Lung (tissue), 11 donors: ENCODE measurements at regions not wholly inside any gene's neighbourhood (a gene's known extent, or its start where the extent isn't known, plus 50 kb on each side); places are given as distances from the start of the nearest gene placed in this dataset.

Experiments used
- ATAC-seq: fragments of 200-7000 bp; cut with Tn5 transposase; one replicate; pipeline ENCODE4 v1.9.1; 2020; ENCODE audit warnings: moderate number of reproducible peaks; ENCODE audit not compliant: insufficient read depth, low FRiP score
- DNase-seq, 3 donors: peaks; one replicate each; pipeline ENCODE4 v3.0.0-alpha.2; 2013 to 2017
- H3K27ac ChIP-seq, 2 donors: one replicate each; pipeline ENCODE4 v1.5.1; 2013; ENCODE audit warnings: mild to moderate bottlenecking in 2 of 2, moderate library complexity in 2 of 2, control low read depth in 1 of 2, inconsistent platforms in 1 of 2, low read depth in 1 of 2, low read length in 1 of 2
- H3K27me3 ChIP-seq, 3 donors: one replicate each; pipeline ENCODE4 v1.5.1; 2013; ENCODE audit warnings: low read length in 2 of 3; ENCODE audit not compliant: control insufficient read depth in 3 of 3, insufficient read depth in 3 of 3
- H3K36me3 ChIP-seq, 4 donors: one replicate each; pipeline ENCODE4 v1.5.1; 2013; ENCODE audit warnings: low read length in 4 of 4, mild to moderate bottlenecking in 1 of 4, moderate library complexity in 1 of 4; ENCODE audit not compliant: control insufficient read depth in 4 of 4, insufficient read depth in 4 of 4
- H3K4me1 ChIP-seq, 5 donors: one replicate each; pipeline ENCODE4 v1.5.1; 2013; ENCODE audit warnings: low read length in 5 of 5, mild to moderate bottlenecking in 2 of 5, moderate library complexity in 1 of 5; ENCODE audit not compliant: control insufficient read depth in 5 of 5, insufficient read depth in 5 of 5
- H3K4me3 ChIP-seq: one replicate; pipeline ENCODE4 v1.5.1; 2013; ENCODE audit warnings: mild to moderate bottlenecking, control low read depth, moderate library complexity
- H3K9ac ChIP-seq, 2 donors: one replicate each; pipeline ENCODE4 v1.5.1; 2013; ENCODE audit warnings: low read length in 2 of 2, control low read depth in 1 of 2; ENCODE audit not compliant: insufficient read depth in 1 of 2
- H3K9me3 ChIP-seq, 4 donors: one replicate each; pipeline ENCODE4 v1.5.1; 2013; ENCODE audit warnings: low read length in 3 of 4, mild to moderate bottlenecking in 1 of 4, moderate library complexity in 1 of 4; ENCODE audit not compliant: control insufficient read depth in 4 of 4, insufficient read depth in 3 of 4
- WGBS, 2 donors: extraction: QIAGEN DNeasy Blood & Tissue Kit; methylation state at CpG; one replicate each; pipeline ENCODE4 v1.1.7; 2013; 5-methylcytosine and 5-hydroxymethylcytosine counted together
- TF ChIP-seq, protein P1 (sequence below): IDR thresholded peaks from 2 replicates; pipeline ENCODE4 v1.5.1; 2012; ENCODE audit warnings: mild to moderate bottlenecking; ENCODE audit errors: control extremely low read depth, extremely low read depth
- donor health status: control.
- donor health status: control.
- donor health status: Bipolar disorder and iron deficiency.
- donor health status: healthy.
- donor health status: DM: yes; HTN: yes; CAD: no.

DNA sequence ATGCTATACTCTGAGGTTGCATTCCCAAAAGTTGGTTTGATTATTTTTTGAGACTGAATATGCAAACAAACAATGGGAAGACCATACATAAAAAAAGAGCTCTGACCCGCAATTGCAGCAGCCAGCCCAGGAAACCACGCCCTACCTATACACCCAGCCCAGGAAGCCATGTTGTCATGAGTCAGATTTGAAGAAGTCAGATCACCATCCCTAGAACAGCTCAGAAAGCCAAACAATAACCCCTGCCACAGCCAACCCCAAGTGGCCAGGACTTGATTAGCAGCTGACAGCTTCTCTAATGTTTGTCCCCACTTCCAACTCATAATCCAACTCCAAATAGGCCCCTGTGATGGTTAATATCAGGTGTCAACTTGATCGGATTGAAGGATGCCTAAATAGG is 621.9 kb downstream of the NPHP4 start:
- TF ChIP-seq, protein P1, sequence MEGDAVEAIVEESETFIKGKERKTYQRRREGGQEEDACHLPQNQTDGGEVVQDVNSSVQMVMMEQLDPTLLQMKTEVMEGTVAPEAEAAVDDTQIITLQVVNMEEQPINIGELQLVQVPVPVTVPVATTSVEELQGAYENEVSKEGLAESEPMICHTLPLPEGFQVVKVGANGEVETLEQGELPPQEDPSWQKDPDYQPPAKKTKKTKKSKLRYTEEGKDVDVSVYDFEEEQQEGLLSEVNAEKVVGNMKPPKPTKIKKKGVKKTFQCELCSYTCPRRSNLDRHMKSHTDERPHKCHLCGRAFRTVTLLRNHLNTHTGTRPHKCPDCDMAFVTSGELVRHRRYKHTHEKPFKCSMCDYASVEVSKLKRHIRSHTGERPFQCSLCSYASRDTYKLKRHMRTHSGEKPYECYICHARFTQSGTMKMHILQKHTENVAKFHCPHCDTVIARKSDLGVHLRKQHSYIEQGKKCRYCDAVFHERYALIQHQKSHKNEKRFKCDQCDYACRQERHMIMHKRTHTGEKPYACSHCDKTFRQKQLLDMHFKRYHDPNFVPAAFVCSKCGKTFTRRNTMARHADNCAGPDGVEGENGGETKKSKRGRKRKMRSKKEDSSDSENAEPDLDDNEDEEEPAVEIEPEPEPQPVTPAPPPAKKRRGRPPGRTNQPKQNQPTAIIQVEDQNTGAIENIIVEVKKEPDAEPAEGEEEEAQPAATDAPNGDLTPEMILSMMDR: no peak
- Histone ChIP-seq H3K9me3 (peaks cover 0 to 12% (median 5%) of the 10 kb centered on the region in 4 donors), H3K27ac (no peak overlapping the region), H3K4me1 (peaks cover 0 to 7% (median 0%) of the 10 kb centered on the region in 5 donors), H3K4me3 (no peak overlapping the region), H3K9ac (no peak overlapping the region), H3K36me3 (no peaks in the 10 kb centered on the region), H3K27me3 (peaks cover 0 to 20% (median 7%) of the 10 kb centered on the region in 3 donors)
- WGBS, 2 donors: 72 to 79% methylated on average over 3 of the region's 3 CpGs
- DNase-seq: no peak
- ATAC-seq: no peak

DNA sequence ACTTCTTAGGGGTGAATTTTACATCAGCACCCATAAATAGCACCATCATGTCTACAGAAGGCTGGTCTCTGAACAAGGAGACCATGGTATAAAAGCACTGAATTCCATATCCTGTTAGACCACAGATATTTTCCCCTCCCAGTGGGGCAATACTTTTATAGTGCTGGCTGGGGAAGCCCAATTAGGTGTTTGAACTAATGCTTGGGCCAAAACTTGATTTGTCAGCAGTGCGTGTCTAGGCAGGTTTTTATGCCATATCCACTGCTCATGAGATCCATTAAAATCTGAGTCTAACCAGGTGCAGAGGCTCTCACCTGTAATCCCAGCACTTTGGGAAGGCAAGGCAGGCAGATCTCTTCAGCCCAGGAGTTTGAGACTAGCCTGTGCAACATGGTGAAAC is 623.0 kb downstream of the NPHP4 start:
- no peak overlapping the region for H3K27ac ChIP-seq
- ATAC-seq (no peak), DNase-seq (no peak)
- no peak overlapping the region for H3K4me3 ChIP-seq
- no peaks in the 10 kb centered on the region for H3K36me3 ChIP-seq
- peaks cover 0 to 20% (median 4%) of the 10 kb centered on the region in 3 donors for H3K27me3 ChIP-seq
- TF ChIP-seq, protein P1: no peak
- peaks cover 0 to 12% (median 4%) of the 10 kb centered on the region in 4 donors for H3K9me3 ChIP-seq
- H3K4me1 ChIP-seq: peaks cover 0 to 7% (median 0%) of the 10 kb centered on the region in 5 donors
- 65 to 77% methylated on average over 1 of the region's 1 CpG for WGBS, 2 donors
- H3K9ac ChIP-seq: no peak overlapping the region

GRCh38 chr1:5368201-5368600 is 624.0 kb downstream of the NPHP4 start:
- H3K27me3 ChIP-seq: peaks cover 0 to 20% (median 4%) of the 10 kb centered on the region in 3 donors
- no peak overlapping the region for H3K4me3 ChIP-seq
- DNase-seq (peak in 1 of 3 donors; percentile 8), ATAC-seq (no peak)
- WGBS, 2 donors: 59 to 70% methylated on average over 5 of the region's 5 CpGs
- H3K4me1 ChIP-seq: peaks cover 0 to 7% (median 0%) of the 10 kb centered on the region in 5 donors
- no peaks in the 10 kb centered on the region for H3K36me3 ChIP-seq
- H3K27ac ChIP-seq: no peak overlapping the region
- TF ChIP-seq, protein P1: no peak
- H3K9me3 ChIP-seq: peaks cover 0 to 7% (median under 1%) of the 10 kb centered on the region in 4 donors
- H3K9ac ChIP-seq: no peak overlapping the region

GRCh38 chr1:5367306-5367705 is 624.9 kb downstream of the NPHP4 start:
- WGBS, 2 donors: 83 to 86% methylated on average over 6 of the region's 6 CpGs
- TF ChIP-seq, protein P1: no peak
- peaks cover 0 to 4% (median 0%) of the 10 kb centered on the region in 4 donors for H3K9me3 ChIP-seq
- no peak overlapping the region for H3K4me3 ChIP-seq
- H3K27me3 ChIP-seq: peaks cover 0 to 20% (median 4%) of the 10 kb centered on the region in 3 donors
- ATAC-seq (no peak), DNase-seq (no peak)
- H3K36me3 ChIP-seq: no peaks in the 10 kb centered on the region
- H3K27ac ChIP-seq: no peak overlapping the region
- H3K9ac ChIP-seq: no peak overlapping the region
- H3K4me1 ChIP-seq: peaks cover 0 to 7% (median 0%) of the 10 kb centered on the region in 5 donors
